A549 (cell line): ENCODE measurements at regions not wholly inside any gene's neighbourhood (a gene's known extent, or its start where the extent isn't known, plus 50 kb on each side); places are given as distances from the start of the nearest gene placed in this dataset.
A peak's percentile ranks its signal among the peaks of the same experiment; 100 is the strongest.

Experiments used
- ATAC-seq, 2 experiments: fragments of 200-7000 bp in 1 of 2; fragments of >200 bp in 1 of 2; cut with Nextera tagmentation in 1 of 2; cut with Tn5 transposase in 1 of 2; 3 replicates each; pipeline versions ENCODE4 v1.8.0 to v1.9.1; 2018 to 2020; ENCODE audit warnings: mild to moderate bottlenecking in 1 of 2, moderate library complexity in 1 of 2
- CTCF ChIA-PET: fragments of 300-600 bp; sonication (Branson Sonifier 250); formaldehyde crosslinking; extraction: SDS; loops from one replicate; lab custom pipeline; 2021; ENCODE audit warnings: antibody characterized with exemption, inconsistent platforms; lab: Yijun Ruan, JAX
- POLR2A ChIA-PET: fragments of 350-600 bp; formaldehyde crosslinking; extraction: SDS; loops from one replicate; lab custom pipeline; 2021; ENCODE audit warnings: antibody characterized with exemption, inconsistent platforms; lab: Yijun Ruan, JAX
- DNase-seq, 2 experiments: peaks; one replicate each; pipeline versions ENCODE4 v3.0.0 to v3.0.0-alpha.2; 2011 to 2016; ENCODE audit warnings: low read depth in 1 of 2, low spot score in 1 of 2
- FAIRE-seq: peaks from 2 replicates; lab custom pipeline; 2011; peaks lifted over from hg19 to GRCh38; lab: Jason Lieb, UNC
- H3K27ac ChIP-seq, 2 experiments: fragments of >200 bp; sonication (Bioruptor Twin); formaldehyde crosslinking; 3 replicates each; pipeline ENCODE4 v1.5.1; 2016 to 2017
- H3K4me1 ChIP-seq: fragments of >200 bp; sonication (Bioruptor Twin); formaldehyde crosslinking; 3 replicates; pipeline ENCODE4 v1.6.1; 2016
- H3K4me2 ChIP-seq: fragments of >200 bp; sonication (Bioruptor Twin); formaldehyde crosslinking; 3 replicates; pipeline ENCODE4 v1.6.1; 2016
- H3K4me3 ChIP-seq: fragments of >200 bp; sonication (Bioruptor Twin); formaldehyde crosslinking; 3 replicates; pipeline ENCODE4 v1.5.1; 2016
- H3K9me3 ChIP-seq: fragments of >200 bp; sonication (Bioruptor Twin); formaldehyde crosslinking; 3 replicates; pipeline ENCODE4 v1.6.1; 2016
- ATOH8 ChIP-seq: fragments of 250-450 bp; sonication (Bioruptor Pico); IDR thresholded peaks from 2 replicates; pipeline ENCODE4 v1.5.0; 2020; ENCODE audit warnings: low read depth, mild to moderate bottlenecking, moderate library complexity
- CHD4 ChIP-seq: fragments of 200-600 bp; sonication (generic); IDR thresholded peaks from 2 replicates; pipeline ENCODE4 v1.6.1; 2016; ENCODE audit warnings: antibody characterized with exemption, mild to moderate bottlenecking, borderline replicate concordance
- CTCF ChIP-seq: fragments of >200 bp; sonication (Bioruptor Twin); formaldehyde crosslinking; IDR thresholded peaks from 3 replicates; pipeline ENCODE4 v1.5.1; 2016
- E2F6 ChIP-seq: IDR thresholded peaks from 2 replicates; pipeline ENCODE4 v1.6.1; 2012; ENCODE audit warnings: low read depth, borderline replicate concordance
- EHF ChIP-seq: fragments of 250-450 bp; sonication (Bioruptor Pico); IDR thresholded peaks from 2 replicates; pipeline ENCODE4 v1.5.0; 2020; ENCODE audit warnings: mild to moderate bottlenecking
- EHMT2 ChIP-seq: fragments of 200-600 bp; sonication (generic); IDR thresholded peaks from 2 replicates; pipeline ENCODE4 v1.6.1; 2016; ENCODE audit warnings: antibody characterized with exemption, low read depth, mild to moderate bottlenecking, moderate library complexity
- EP300 ChIP-seq, 2 experiments: fragments of >200 bp; sonication (Bioruptor Twin); formaldehyde crosslinking; IDR thresholded peaks; 2 replicates in 1 of 2; 3 replicates in 1 of 2; pipeline ENCODE4 v1.6.1; 2016 to 2017
- ESRRA ChIP-seq: fragments of 150-350 bp; IDR thresholded peaks from 2 replicates; pipeline ENCODE4 v1.6.1; 2014; ENCODE audit warnings: mild to moderate bottlenecking, low read length, borderline replicate concordance
- FOSB ChIP-seq: fragments of 250-450 bp; sonication (Bioruptor Pico); IDR thresholded peaks from 2 replicates; pipeline ENCODE4 v1.5.0; 2020; ENCODE audit warnings: mild to moderate bottlenecking, moderate library complexity
- HDAC2 ChIP-seq: fragments of 200-600 bp; sonication (generic); IDR thresholded peaks from 2 replicates; pipeline ENCODE4 v1.6.1; 2016
- HMGXB4 ChIP-seq: fragments of 250-450 bp; sonication (Bioruptor Pico); IDR thresholded peaks from 2 replicates; pipeline ENCODE4 v1.5.0; 2021; ENCODE audit warnings: mild to moderate bottlenecking, moderate library complexity, borderline replicate concordance
- HOXB13 ChIP-seq: fragments of 250-450 bp; sonication (Bioruptor Pico); IDR thresholded peaks from 2 replicates; pipeline ENCODE4 v1.5.0; 2020; ENCODE audit warnings: low read depth, mild to moderate bottlenecking, moderate library complexity
- KDM1A ChIP-seq: fragments of 200-600 bp; sonication (generic); IDR thresholded peaks from 2 replicates; pipeline ENCODE4 v1.6.1; 2016; ENCODE audit warnings: low read depth, mild to moderate bottlenecking
- MYC ChIP-seq: IDR thresholded peaks from 2 replicates; pipeline ENCODE4 v1.6.1; 2012; ENCODE audit warnings: mild to moderate bottlenecking, inconsistent platforms, low read length, improper control_type of control experiment, borderline replicate concordance
- NPAS2 ChIP-seq: fragments of 250-450 bp; sonication (Bioruptor Pico); IDR thresholded peaks from 2 replicates; pipeline ENCODE4 v1.8.0; 2022; ENCODE audit warnings: mild to moderate bottlenecking, moderate library complexity, borderline replicate concordance
- PHF8 ChIP-seq: fragments of 200-600 bp; sonication (generic); IDR thresholded peaks from 2 replicates; pipeline ENCODE4 v1.6.1; 2016; ENCODE audit warnings: low read depth, mild to moderate bottlenecking, antibody characterized with exemption, moderate library complexity, borderline replicate concordance
- RAD21 ChIP-seq, 2 experiments: fragments of >200 bp in 1 of 2; sonication (Bioruptor Twin) in 1 of 2; formaldehyde crosslinking in 1 of 2; IDR thresholded peaks in 1 of 2; conservative IDR thresholded peaks in 1 of 2; 2 replicates in 1 of 2; 3 replicates in 1 of 2; pipeline ENCODE4 v1.6.1; 2012 to 2018; ENCODE audit warnings: inconsistent platforms in 1 of 2
- RARB ChIP-seq: fragments of 250-450 bp; sonication (Bioruptor Pico); IDR thresholded peaks from 2 replicates; pipeline ENCODE4 v1.8.0; 2021; ENCODE audit warnings: mild to moderate bottlenecking, moderate library complexity
- RNF2 ChIP-seq: fragments of 200-600 bp; sonication (generic); IDR thresholded peaks from 2 replicates; pipeline ENCODE4 v1.6.1; 2016; ENCODE audit warnings: low read depth, mild to moderate bottlenecking, antibody characterized with exemption, moderate library complexity, borderline replicate concordance
- WGBS: methylation state at CpG from one replicate; pipeline ENCODE4 v1.1.6; 2017; ENCODE audit errors: missing lambda C conversion rate; 5-methylcytosine and 5-hydroxymethylcytosine counted together

DNA sequence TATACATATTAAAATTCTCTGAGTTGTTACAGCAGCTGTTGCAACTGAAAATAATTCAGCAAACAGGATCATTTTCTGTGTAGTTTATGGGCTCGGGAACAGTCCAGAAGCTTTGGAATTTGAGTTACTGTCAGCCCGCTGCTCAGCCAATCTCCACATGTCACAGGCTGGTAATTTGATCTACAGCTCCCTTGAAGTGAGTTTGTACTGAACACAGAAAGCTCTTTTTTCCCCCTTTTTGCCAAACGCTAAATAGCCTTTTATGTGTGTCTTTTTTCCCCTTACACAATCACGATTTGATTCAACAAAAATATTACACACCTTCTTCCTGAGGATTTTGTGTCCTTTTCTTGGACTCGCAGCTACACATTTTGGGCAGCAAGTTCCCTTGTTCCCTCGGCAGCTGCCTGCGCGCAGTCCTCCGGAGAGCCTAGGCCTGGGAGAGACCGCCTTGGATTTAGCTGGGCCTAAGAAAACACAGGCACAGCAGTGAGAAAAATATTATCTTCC lies 371.4 kb downstream of the KCNRG start:
- 84% methylated on average over 10 of the region's 10 CpGs for WGBS
- H3K9me3 ChIP-seq = no peaks in the 10 kb centered on the region
- no peak overlapping the region for H3K27ac ChIP-seq
- no peak for FAIRE-seq
- H3K4me2 ChIP-seq = no peak overlapping the region
- CTCF ChIA-PET = interaction anchor here (0.8 kb wide), 1 partner anchor 10 kb away, joined by 3 read pairs; no protein-coding TSS in a partner anchor
- ATAC-seq = no peak
- no peak overlapping the region for H3K4me3 ChIP-seq
- no peaks in the 10 kb centered on the region for H3K4me1 ChIP-seq
- no peak for DNase-seq
- no peak for TF ChIP-seq EHMT2
- TF ChIP-seq MYC = no peak
- TF ChIP-seq FOSB = no peak
- no peak for TF ChIP-seq HDAC2
- no peak for TF ChIP-seq KDM1A
- TF ChIP-seq ESRRA = no peak
- POLR2A ChIA-PET = no interaction called here

DNA sequence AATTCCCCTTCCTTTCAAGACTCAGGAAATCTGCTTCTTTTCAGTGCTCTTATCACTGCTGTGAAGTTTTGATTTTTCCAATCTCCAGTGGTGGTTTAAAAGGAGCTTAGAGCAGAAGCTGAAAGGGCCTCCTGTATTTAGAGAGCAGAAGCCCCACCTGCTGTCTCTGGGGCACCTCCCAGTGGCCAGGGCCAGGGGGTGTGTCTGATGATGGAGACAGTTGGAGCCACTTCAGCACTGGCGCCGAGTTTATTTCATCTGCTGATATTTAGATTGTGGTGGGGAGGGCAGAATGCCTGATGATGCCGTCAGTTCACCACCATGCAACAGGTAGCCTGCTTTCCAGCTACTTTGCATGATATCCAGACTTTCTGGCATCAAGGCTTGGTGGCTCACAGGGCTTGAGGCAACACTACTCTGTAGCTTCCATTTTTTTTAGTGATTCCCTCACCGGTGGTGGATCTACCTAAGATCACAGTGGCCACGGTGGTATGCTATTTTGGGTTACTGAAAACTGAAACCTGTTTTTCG lies 371.9 kb downstream of the KCNRG start:
- no peak for DNase-seq
- no peaks in the 10 kb centered on the region for H3K4me1 ChIP-seq
- TF ChIP-seq ATOH8 (CRISPR knock-in tag) = no peak
- no peak for TF ChIP-seq EHF (CRISPR knock-in tag)
- peak; percentile 10 to 22; a peak in 2 of 5 replicates for TF ChIP-seq RAD21 (conservative IDR thresholded peaks at IDR 0.05 in 1 of 2, IDR thresholded peaks at IDR 0.05 in 1 of 2)
- no peak for TF ChIP-seq EP300 (IDR thresholded peaks at IDR 0.05)
- TF ChIP-seq E2F6 = no peak
- TF ChIP-seq, all 56 proteins: peak for 1
- Histone ChIP-seq H3K4me2 (no peak overlapping the region), H3K9me3 (no peaks in the 10 kb centered on the region), H3K27ac (no peak overlapping the region), H3K4me3 (no peak overlapping the region)
- no peak for FAIRE-seq
- WGBS = 65% methylated on average over 4 of the region's 6 CpGs
- ChIA-PET POLR2A (no interaction called here), CTCF (interaction anchor here (0.6 kb wide), 1 partner anchor 396 kb away, joined by 4 read pairs; no protein-coding TSS in a partner anchor)
- ATAC-seq = peak in 1 of 2 experiments; percentile 54; a peak in 1 of 6 replicates

- ATAC-seq (no peak), DNase-seq (no peak)
- Histone ChIP-seq H3K4me3 (no peak overlapping the region), H3K27ac (no peak overlapping the region), H3K4me1 (no peaks in the 10 kb centered on the region), H3K4me2 (no peak overlapping the region), H3K9me3 (no peaks in the 10 kb centered on the region)
- 69% methylated on average over 3 of the region's 3 CpGs for WGBS
- POLR2A ChIA-PET = no interaction called here
- CTCF ChIA-PET = interaction anchor here (1.3 kb wide), 1 partner anchor 14 kb away, joined by 3 read pairs; no protein-coding TSS in a partner anchor
- TF ChIP-seq CTCF (no peak), CHD4 (no peak), HOXB13 (CRISPR knock-in tag) (no peak), NPAS2 (no peak), EHF (CRISPR knock-in tag) (no peak), RNF2 (no peak), RARB (CRISPR knock-in tag) (no peak), PHF8 (no peak), HMGXB4 (no peak)
- TF ChIP-seq, all 56 proteins: peak for 0
- no peak for FAIRE-seq
Observed at GRCh38 chr13:50388481-50388880, 373.2 kb downstream of the KCNRG start.
